Activated B cell treated with CpG ODN at 0.5 μM for 24 hours (primary cell): ENCODE measurements at regions not wholly inside any gene's neighbourhood (a gene's known extent, or its start where the extent isn't known, plus 50 kb on each side); places are given as distances from the start of the nearest gene placed in this dataset.

Experiments
- ATAC-seq: fragments of 200-7000 bp; cut with Tn5 transposase; one replicate; pipeline ENCODE4 v1.10.0; 2021; ENCODE audit warnings: low read depth, mild to moderate bottlenecking, moderate library complexity
- CTCF ChIA-PET: fragments of 350-600 bp; sonication (Branson Sonifier 250); formaldehyde crosslinking; loops from one replicate; lab custom pipeline; 2021; ENCODE audit warnings: antibody characterized with exemption; lab: Charles Lee
- POLR2A ChIA-PET: fragments of 350-600 bp; sonication (Branson Sonifier 250); formaldehyde crosslinking; loops from one replicate; lab custom pipeline; 2021; ENCODE audit warnings: antibody characterized with exemption; lab: Charles Lee
- DNase-seq: peaks from one replicate; pipeline ENCODE4 v3.0.0; 2022
- H3K27ac Mint-ChIP-seq: one replicate; pipeline ENCODE4 v1.8.0; 2020; ENCODE audit warnings: mixed read lengths
- H3K27me3 Mint-ChIP-seq: one replicate; pipeline ENCODE4 v1.8.0; 2021; ENCODE audit warnings: mixed read lengths
- H3K36me3 Mint-ChIP-seq: one replicate; pipeline ENCODE4 v1.8.0; 2021; ENCODE audit warnings: low read depth, mixed read lengths
- H3K4me1 Mint-ChIP-seq: one replicate; pipeline ENCODE4 v1.8.0; 2021; ENCODE audit warnings: mixed read lengths
- H3K4me3 Mint-ChIP-seq: one replicate; pipeline ENCODE4 v1.8.0; 2020; ENCODE audit warnings: mild to moderate bottlenecking, mixed read lengths
- H3K9me3 Mint-ChIP-seq: one replicate; pipeline ENCODE4 v1.8.0; 2020; ENCODE audit warnings: mixed read lengths
- CTCF ChIP-seq: fragments of 200-600 bp; IDR thresholded peaks from one replicate; pipeline ENCODE4 v1.8.0; 2022; ENCODE audit warnings: antibody characterized with exemption, mild to moderate bottlenecking
- intact Hi-C: fragments of 100-400 bp; cut with micrococcal nuclease; formaldehyde crosslinking; loops from one replicate; pipeline ENCODE4 v1.15.1; 2024

- ATAC-seq (no peak), DNase-seq (no peak)
- TF ChIP-seq CTCF: no peak
- Mint-ChIP-seq H3K27ac (no peak overlapping the region), H3K4me3 (no peak overlapping the region), H3K9me3 (peaks cover 2% of the 10 kb centered on the region), H3K4me1 (no peaks in the 10 kb centered on the region), H3K27me3 (no peaks in the 10 kb centered on the region), H3K36me3 (no peaks in the 10 kb centered on the region)
- POLR2A ChIA-PET: no interaction called here
- intact Hi-C loops: no loop called here
- CTCF ChIA-PET: no interaction called here
Measured at GRCh38 chr3:3902161-3902560, 102.9 kb downstream of the LRRN1 start.

- ATAC-seq (no peak), DNase-seq (no peak)
- Mint-ChIP-seq H3K36me3 (no peaks in the 10 kb centered on the region), H3K4me3 (no peak overlapping the region), H3K27me3 (no peaks in the 10 kb centered on the region), H3K27ac (no peak overlapping the region), H3K4me1 (no peaks in the 10 kb centered on the region), H3K9me3 (peaks cover 2% of the 10 kb centered on the region)
- TF ChIP-seq CTCF: no peak
- POLR2A ChIA-PET: no interaction called here
- CTCF ChIA-PET: no interaction called here
- intact Hi-C loops: no loop called here
Measured at GRCh38 chr3:3906171-3906570, 106.9 kb downstream of the LRRN1 start.

- intact Hi-C loops: no loop called here
- Mint-ChIP-seq H3K27ac (no peak overlapping the region), H3K4me1 (no peaks in the 10 kb centered on the region), H3K27me3 (no peaks in the 10 kb centered on the region), H3K36me3 (no peaks in the 10 kb centered on the region), H3K4me3 (no peak overlapping the region), H3K9me3 (peaks cover 2% of the 10 kb centered on the region)
- TF ChIP-seq CTCF: no peak
- DNase-seq (no peak), ATAC-seq (no peak)
- ChIA-PET POLR2A (no interaction called here), CTCF (no interaction called here)
Measured at GRCh38 chr3:3907023-3907422, 107.8 kb downstream of the LRRN1 start.

- H3K4me3 Mint-ChIP-seq: no peak overlapping the region
- H3K27ac Mint-ChIP-seq: no peak overlapping the region
- no peak for ATAC-seq
- no peaks in the 10 kb centered on the region for H3K36me3 Mint-ChIP-seq
- H3K4me1 Mint-ChIP-seq: no peaks in the 10 kb centered on the region
- ChIA-PET POLR2A (no interaction called here), CTCF (no interaction called here)
- no peaks in the 10 kb centered on the region for H3K27me3 Mint-ChIP-seq
- intact Hi-C loops: no loop called here
- TF ChIP-seq CTCF: no peak
- no peaks in the 10 kb centered on the region for H3K9me3 Mint-ChIP-seq
- DNase-seq: no peak
Measured at GRCh38 chr3:3918763-3919162, 119.5 kb downstream of the LRRN1 start.

- no peak overlapping the region for H3K27ac Mint-ChIP-seq
- intact Hi-C loops: no loop called here
- no peak overlapping the region for H3K4me3 Mint-ChIP-seq
- ChIA-PET POLR2A (no interaction called here), CTCF (no interaction called here)
- H3K4me1 Mint-ChIP-seq: no peaks in the 10 kb centered on the region
- ATAC-seq: no peak
- no peak for DNase-seq
- no peaks in the 10 kb centered on the region for H3K27me3 Mint-ChIP-seq
- no peak for TF ChIP-seq CTCF
- no peaks in the 10 kb centered on the region for H3K9me3 Mint-ChIP-seq
- H3K36me3 Mint-ChIP-seq: no peaks in the 10 kb centered on the region
Measured at GRCh38 chr3:3919316-3919715, 120.1 kb downstream of the LRRN1 start.
